CD4-positive, alpha-beta T cell (primary cell): ENCODE measurements at regions not wholly inside any gene's neighbourhood (a gene's known extent, or its start where the extent isn't known, plus 50 kb on each side); places are given as distances from the start of the nearest gene placed in this dataset.

ENCODE experiments used
- ATAC-seq: fragments of 200-7000 bp; cut with Tn5 transposase; one replicate; pipeline ENCODE4 v1.10.0; 2022; ENCODE audit warnings: mild to moderate bottlenecking; ENCODE audit not compliant: poor library complexity
- CTCF ChIA-PET: fragments of 350-600 bp; sonication (Branson Sonifier 250); formaldehyde crosslinking; loops from one replicate; lab custom pipeline; 2021; ENCODE audit warnings: antibody characterized with exemption, inconsistent platforms; lab: Charles Lee
- POLR2A ChIA-PET: fragments of 350-600 bp; sonication (Branson Sonifier 250); formaldehyde crosslinking; loops from one replicate; lab custom pipeline; 2021; ENCODE audit warnings: antibody characterized with exemption, inconsistent platforms; lab: Charles Lee
- DNase-seq, 14 experiments: peaks; one replicate each; pipeline ENCODE4 v3.0.0-alpha.2; 2013 to 2020; ENCODE audit warnings: mixed read lengths in 2 of 14
- H3K27ac ChIP-seq, 2 donors: one replicate each; pipeline versions ENCODE4 v1.5.1 to v1.7.0; 2013; ENCODE audit warnings: low read length in 2 of 2, low read depth in 1 of 2, mild to moderate bottlenecking in 1 of 2
- H3K27me3 ChIP-seq, 2 experiments: 1 replicate in 1 of 2; 2 replicates in 1 of 2; pipeline versions ENCODE4 v1.6.1 to v1.7.0; 2013; ENCODE audit warnings: low read length in 2 of 2, control low read depth in 1 of 2, mild to moderate bottlenecking in 1 of 2, moderate library complexity in 1 of 2; ENCODE audit not compliant: insufficient read depth in 2 of 2, control insufficient read depth in 1 of 2
- H3K36me3 ChIP-seq: one replicate; pipeline ENCODE4 v1.6.1; 2013; ENCODE audit warnings: low read length, control low read depth; ENCODE audit not compliant: insufficient read depth
- H3K4me1 ChIP-seq: one replicate; pipeline ENCODE4 v1.6.1; 2013; ENCODE audit warnings: low read length, control low read depth; ENCODE audit not compliant: insufficient read depth
- H3K4me3 ChIP-seq: one replicate; pipeline ENCODE4 v1.5.1; 2013; ENCODE audit warnings: mild to moderate bottlenecking, low read length, moderate library complexity
- H3K9me3 ChIP-seq, 2 experiments: 1 replicate in 1 of 2; 2 replicates in 1 of 2; pipeline versions ENCODE4 v1.6.1 to v1.7.0; 2013; ENCODE audit warnings: low read length in 2 of 2, mild to moderate bottlenecking in 2 of 2, control low read depth in 1 of 2, moderate library complexity in 1 of 2; ENCODE audit not compliant: control insufficient read depth in 1 of 2, insufficient read depth in 1 of 2
- H3K27ac Mint-ChIP-seq: one replicate; pipeline ENCODE4 v1.8.0; 2020; ENCODE audit warnings: mixed read lengths
- H3K27me3 Mint-ChIP-seq: one replicate; pipeline ENCODE4 v1.8.0; 2021; ENCODE audit warnings: mixed read lengths
- H3K36me3 Mint-ChIP-seq: one replicate; pipeline ENCODE4 v1.8.0; 2021; ENCODE audit warnings: low read depth, mixed read lengths
- H3K4me1 Mint-ChIP-seq: one replicate; pipeline ENCODE4 v1.8.0; 2021; ENCODE audit warnings: low read depth, mixed read lengths
- H3K4me3 Mint-ChIP-seq: one replicate; pipeline ENCODE4 v1.8.0; 2020; ENCODE audit warnings: mild to moderate bottlenecking, mixed read lengths
- H3K9me3 Mint-ChIP-seq: one replicate; pipeline ENCODE4 v1.8.0; 2020; ENCODE audit warnings: mixed read lengths
- CTCF ChIP-seq: fragments of 200-600 bp; IDR thresholded peaks from one replicate; pipeline ENCODE4 v1.8.0; 2022; ENCODE audit warnings: antibody characterized with exemption, mild to moderate bottlenecking
- intact Hi-C, 2 experiments: fragments of 100-400 bp; cut with DNase I in 1 of 2; cut with micrococcal nuclease in 1 of 2; formaldehyde crosslinking; loops; one replicate each; pipeline versions ENCODE4 v1.15.1 to v1.9.0; 2023 to 2025; cut with DNase I, micrococcal nuclease

GRCh38 chr21:19998453-19998852, 999.8 kb upstream of the NCAM2 start:
- Histone ChIP-seq H3K36me3 (no peaks in the 10 kb centered on the region), H3K4me3 (no peak overlapping the region), H3K9me3 (peaks cover 11 to 16% of the 10 kb centered on the region in 2 experiments), H3K27ac (no peak overlapping the region), H3K4me1 (no peaks in the 10 kb centered on the region), H3K27me3 (no peaks in the 10 kb centered on the region)
- no peak for TF ChIP-seq CTCF
- intact Hi-C loops, result no loop called here
- ATAC-seq (no peak), DNase-seq (no peak)
- Mint-ChIP-seq H3K9me3 (peaks cover 9% of the 10 kb centered on the region), H3K36me3 (no peaks in the 10 kb centered on the region), H3K4me3 (no peak overlapping the region), H3K4me1 (no peaks in the 10 kb centered on the region), H3K27me3 (no peaks in the 10 kb centered on the region), H3K27ac (no peak overlapping the region)
- ChIA-PET CTCF (no interaction called here), POLR2A (no interaction called here)

DNA sequence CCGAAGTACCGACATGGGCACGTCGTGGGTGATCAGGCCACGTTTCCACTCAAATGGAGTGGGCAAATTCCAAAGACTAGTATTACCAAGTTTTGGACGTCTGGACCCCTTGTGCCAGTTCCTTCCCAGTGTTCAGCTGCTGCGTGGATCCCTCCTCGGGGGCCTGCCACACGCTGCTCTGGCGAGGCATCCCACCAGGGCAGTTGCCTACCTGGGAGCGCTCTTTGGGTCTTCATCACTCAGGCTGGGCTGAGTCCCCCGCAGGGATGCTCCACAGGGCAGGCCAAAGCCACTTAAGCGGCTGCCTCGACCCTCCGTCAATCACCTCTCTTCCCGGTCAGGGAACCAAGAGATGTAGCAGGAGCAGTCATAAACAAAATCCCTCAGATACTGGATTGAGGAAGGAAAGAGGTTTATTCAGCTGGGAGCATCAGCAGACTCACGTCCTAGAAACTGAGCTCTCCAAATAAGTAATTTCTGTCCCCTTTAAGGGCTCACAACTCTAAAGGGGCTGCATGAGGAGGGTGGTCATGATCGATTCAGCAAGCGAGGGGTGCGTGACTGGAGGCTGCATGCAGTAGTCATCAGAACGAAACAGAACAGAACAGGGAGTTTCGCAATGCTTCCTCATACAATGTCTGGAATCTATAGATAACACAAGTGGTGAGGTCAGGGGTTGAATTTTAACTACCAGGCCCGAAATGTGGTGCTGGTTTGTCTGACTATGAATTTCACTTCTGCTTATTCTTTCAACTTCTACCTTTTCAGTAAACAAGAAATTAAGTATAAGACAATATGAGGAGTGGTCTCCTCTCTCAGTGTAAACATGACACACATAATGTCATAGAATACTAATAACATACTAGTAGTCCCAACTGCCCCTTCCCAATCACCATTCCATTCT, 998.6 kb upstream of the NCAM2 start:
- no peaks in the 10 kb centered on the region for H3K4me1 Mint-ChIP-seq
- DNase-seq (no peak), ATAC-seq (no peak)
- intact Hi-C loops, result no loop called here
- CTCF ChIA-PET, result no interaction called here
- Histone ChIP-seq H3K9me3 (peaks cover 11 to 16% of the 10 kb centered on the region in 2 experiments), H3K27me3 (no peaks in the 10 kb centered on the region), H3K4me3 (no peak overlapping the region), H3K4me1 (no peaks in the 10 kb centered on the region), H3K27ac (no peak overlapping the region), H3K36me3 (no peaks in the 10 kb centered on the region)
- POLR2A ChIA-PET, result no interaction called here
- no peaks in the 10 kb centered on the region for H3K27me3 Mint-ChIP-seq
- H3K36me3 Mint-ChIP-seq, result no peaks in the 10 kb centered on the region
- no peak overlapping the region for H3K4me3 Mint-ChIP-seq
- peaks cover 8% of the 10 kb centered on the region for H3K9me3 Mint-ChIP-seq
- no peak overlapping the region for H3K27ac Mint-ChIP-seq
- no peak for TF ChIP-seq CTCF

DNA sequence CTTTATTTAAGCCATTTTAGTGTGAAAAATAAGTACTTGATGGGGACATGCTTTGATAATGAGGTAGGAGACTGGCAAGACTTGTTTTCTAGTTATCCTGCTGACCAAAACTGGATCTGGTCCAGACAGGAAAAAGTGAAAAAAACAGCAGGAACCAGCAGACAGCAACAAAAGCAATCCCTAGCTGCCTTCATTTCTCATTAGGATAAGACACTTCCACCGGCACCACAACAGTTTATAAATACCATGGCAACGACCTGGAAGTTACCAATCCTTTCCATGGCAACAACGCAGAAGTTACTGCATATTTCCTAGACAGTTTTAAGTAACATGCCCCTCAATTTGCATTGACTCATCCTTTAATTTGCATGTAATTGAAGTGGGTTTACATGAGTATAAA, 993.8 kb upstream of the NCAM2 start:
- no peaks in the 10 kb centered on the region for H3K36me3 ChIP-seq

More for the DNA sequence above, 993.8 kb upstream of the NCAM2 start:
- no peak for TF ChIP-seq CTCF
- no peaks in the 10 kb centered on the region for H3K27me3 Mint-ChIP-seq
- Histone ChIP-seq H3K27me3 (no peaks in the 10 kb centered on the region), H3K4me3 (no peak overlapping the region), H3K9me3 (peaks cover 0 to 10% of the 10 kb centered on the region in 2 experiments), H3K4me1 (no peaks in the 10 kb centered on the region), H3K27ac (no peak overlapping the region)
- intact Hi-C loops, result no loop called here
- DNase-seq, result no peak
- H3K4me1 Mint-ChIP-seq, result no peaks in the 10 kb centered on the region
- H3K9me3 Mint-ChIP-seq, result peaks cover 4% of the 10 kb centered on the region
- H3K36me3 Mint-ChIP-seq, result no peaks in the 10 kb centered on the region
- ChIA-PET POLR2A (no interaction called here), CTCF (no interaction called here)
- H3K4me3 Mint-ChIP-seq, result no peak overlapping the region
- no peak overlapping the region for H3K27ac Mint-ChIP-seq
- no peak for ATAC-seq
